Large intestine (tissue), 3 donors: ENCODE measurements at regions not wholly inside any gene's neighbourhood (a gene's known extent, or its start where the extent isn't known, plus 50 kb on each side); places are given as distances from the start of the nearest gene placed in this dataset.

Source experiments
- DNase-seq, 2 donors: peaks; one replicate each; pipeline versions ENCODE4 v3.0.0 to v3.0.0-alpha.2; 2013
- H3K27ac ChIP-seq: one replicate; pipeline ENCODE4 v1.5.1; 2013; ENCODE audit warnings: low read length
- H3K27me3 ChIP-seq: 2 replicates; pipeline ENCODE4 v1.6.1; 2013; ENCODE audit warnings: low read length; ENCODE audit not compliant: control insufficient read depth, insufficient read depth
- H3K36me3 ChIP-seq: 2 replicates; pipeline ENCODE4 v1.6.1; 2013; ENCODE audit warnings: low read length; ENCODE audit not compliant: control insufficient read depth, insufficient read depth
- H3K4me1 ChIP-seq: one replicate; pipeline ENCODE4 v1.6.1; 2013; ENCODE audit warnings: low read length; ENCODE audit not compliant: control insufficient read depth, insufficient read depth
- H3K4me3 ChIP-seq: one replicate; pipeline ENCODE4 v1.5.1; 2013; ENCODE audit warnings: low read length
- H3K9me3 ChIP-seq: one replicate; pipeline ENCODE4 v1.6.1; 2013; ENCODE audit warnings: mild to moderate bottlenecking, low read depth, low read length, moderate library complexity; ENCODE audit not compliant: control insufficient read depth
- WGBS: methylation state at CpG from one replicate; pipeline ENCODE4 v1.1.5; 2013; ENCODE audit warnings: low lambda C conversion rate; ENCODE audit not compliant: insufficient coverage; 5-methylcytosine and 5-hydroxymethylcytosine counted together

DNA sequence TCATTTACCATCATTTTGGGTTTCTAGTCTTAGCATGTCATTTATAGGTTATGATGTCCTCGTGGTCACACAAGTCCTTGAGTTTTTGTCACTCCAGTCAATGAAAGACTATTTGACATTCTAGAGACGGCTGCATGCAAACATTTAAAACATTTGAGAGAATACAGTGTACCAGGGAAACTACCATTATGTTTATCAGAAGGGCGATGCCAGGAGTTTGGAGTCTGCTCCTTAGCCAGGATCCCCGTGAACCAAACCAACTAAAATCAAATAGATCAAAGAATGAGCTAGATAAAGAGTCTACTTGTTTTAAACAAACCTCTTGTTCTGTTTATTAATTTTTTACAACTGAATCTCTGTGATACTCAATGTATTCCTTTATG lies 122.6 kb downstream of the OLIG3 start:
- no peaks in the 10 kb centered on the region for H3K4me1 ChIP-seq
- no peak overlapping the region for H3K27ac ChIP-seq
- H3K4me3 ChIP-seq = no peak overlapping the region
- H3K27me3 ChIP-seq = no peaks in the 10 kb centered on the region
- H3K9me3 ChIP-seq = no peaks in the 10 kb centered on the region
- no peaks in the 10 kb centered on the region for H3K36me3 ChIP-seq
- 90% methylated on average over 2 of the region's 4 CpGs for WGBS
- DNase-seq = no peak

DNA sequence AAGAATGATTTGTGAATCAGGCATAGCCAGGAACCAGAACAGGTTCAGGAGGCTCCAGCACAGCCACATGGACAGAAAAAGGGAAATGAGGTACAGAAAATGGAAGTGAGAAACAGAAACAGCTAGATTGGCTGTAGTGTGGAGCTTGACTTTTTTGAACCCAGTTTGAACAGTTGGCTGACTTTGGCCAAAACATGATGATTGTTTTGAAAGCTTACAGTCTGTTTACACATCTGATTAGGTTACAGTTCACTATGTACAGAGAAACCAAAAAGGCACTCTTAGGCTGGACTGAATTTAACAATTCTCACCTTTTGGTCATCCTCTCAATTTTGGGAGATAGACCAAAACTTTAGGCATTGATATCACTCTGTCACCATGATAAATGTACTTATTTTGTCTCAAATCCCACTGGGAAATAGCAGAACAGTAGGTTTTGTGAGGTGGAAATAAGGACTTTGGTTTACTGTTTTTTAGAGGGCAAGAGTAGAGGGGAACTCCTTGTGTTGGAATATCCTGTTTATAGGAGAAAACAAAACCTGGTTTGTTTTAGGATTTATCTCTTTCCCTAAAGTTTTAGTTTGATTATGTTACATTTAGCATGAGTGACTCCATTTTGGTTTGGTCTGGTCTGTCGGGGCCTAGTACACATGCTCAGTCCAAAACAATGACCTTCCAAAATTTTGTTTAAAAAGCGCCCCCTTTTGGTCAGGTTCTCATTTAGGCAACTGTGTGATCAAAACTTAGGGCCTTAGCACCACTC lies 123.1 kb downstream of the OLIG3 start:
- Histone ChIP-seq H3K27me3 (no peaks in the 10 kb centered on the region), H3K36me3 (no peaks in the 10 kb centered on the region), H3K9me3 (no peaks in the 10 kb centered on the region), H3K4me1 (no peaks in the 10 kb centered on the region), H3K27ac (no peak overlapping the region), H3K4me3 (no peak overlapping the region)
- no peak for DNase-seq
- WGBS = no CpG with 5 or more reads among the region's 2 CpGs

DNA sequence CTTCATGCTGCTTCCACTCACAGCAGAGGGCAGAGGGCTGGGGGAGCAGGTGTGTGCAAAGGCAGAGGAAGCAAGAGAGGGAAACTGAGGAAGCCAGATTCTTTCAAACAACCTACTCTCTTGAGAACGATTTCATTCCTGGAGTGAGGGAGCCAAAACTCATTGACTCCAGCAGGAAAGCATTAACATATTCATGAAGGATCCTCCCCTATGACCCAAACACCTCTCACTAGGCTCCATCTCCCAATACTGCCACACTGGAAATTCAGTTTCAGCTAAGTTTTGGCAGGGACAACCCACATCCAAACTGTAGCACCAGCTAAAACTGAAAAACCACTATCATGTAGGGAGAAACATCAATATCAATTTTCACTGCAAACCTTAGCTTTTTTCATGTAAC lies 125.1 kb downstream of the OLIG3 start:
- no peaks in the 10 kb centered on the region for H3K9me3 ChIP-seq
- DNase-seq = no peak
- H3K4me1 ChIP-seq = no peaks in the 10 kb centered on the region
- H3K27me3 ChIP-seq = no peaks in the 10 kb centered on the region
- H3K27ac ChIP-seq = no peak overlapping the region
- whole genome bisulfite sequencing = no CpG with 5 or more reads among the region's 1 CpG
- no peak overlapping the region for H3K4me3 ChIP-seq
- H3K36me3 ChIP-seq = no peaks in the 10 kb centered on the region

DNA sequence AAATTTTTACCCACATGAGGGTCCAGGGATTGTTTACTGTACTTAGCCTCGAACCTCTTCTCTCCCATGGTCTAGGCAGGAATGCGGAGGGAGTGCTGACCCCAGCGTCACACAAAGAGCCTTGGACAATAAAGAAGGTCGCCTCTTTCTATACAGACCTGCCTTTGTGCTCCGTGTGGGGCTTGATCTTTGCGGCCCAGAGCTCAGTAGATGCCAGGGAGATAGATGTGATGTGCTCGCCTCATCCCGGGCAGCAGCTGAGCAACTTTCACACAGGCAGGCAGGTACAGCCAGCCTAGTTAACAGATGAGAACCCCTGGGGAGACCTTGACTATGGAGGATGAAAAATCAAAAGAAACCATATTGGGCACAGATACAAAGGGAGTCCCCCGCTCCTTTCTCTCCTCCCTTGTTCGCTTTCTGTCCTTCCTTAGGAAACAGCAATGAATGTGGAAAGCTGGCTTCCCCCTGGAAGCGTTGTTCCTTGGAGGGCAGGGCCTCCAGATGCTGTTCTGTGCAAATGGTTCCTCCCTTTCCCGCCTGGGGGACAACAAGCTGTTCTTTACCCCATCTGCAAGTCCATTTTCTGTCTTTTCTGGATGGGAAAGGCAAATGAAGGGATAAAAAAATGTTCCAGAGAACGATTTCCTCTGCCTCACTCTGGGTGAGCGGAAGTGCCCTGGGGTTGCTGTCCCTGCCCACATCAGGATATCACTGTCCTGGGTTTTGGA lies 128.3 kb downstream of the OLIG3 start:
- Histone ChIP-seq H3K4me3 (no peak overlapping the region), H3K27me3 (no peaks in the 10 kb centered on the region), H3K9me3 (no peaks in the 10 kb centered on the region), H3K27ac (no peak overlapping the region), H3K4me1 (no peaks in the 10 kb centered on the region), H3K36me3 (no peaks in the 10 kb centered on the region)
- WGBS = 100% methylated on average over 1 of the region's 14 CpGs
- DNase-seq = no peak

DNA sequence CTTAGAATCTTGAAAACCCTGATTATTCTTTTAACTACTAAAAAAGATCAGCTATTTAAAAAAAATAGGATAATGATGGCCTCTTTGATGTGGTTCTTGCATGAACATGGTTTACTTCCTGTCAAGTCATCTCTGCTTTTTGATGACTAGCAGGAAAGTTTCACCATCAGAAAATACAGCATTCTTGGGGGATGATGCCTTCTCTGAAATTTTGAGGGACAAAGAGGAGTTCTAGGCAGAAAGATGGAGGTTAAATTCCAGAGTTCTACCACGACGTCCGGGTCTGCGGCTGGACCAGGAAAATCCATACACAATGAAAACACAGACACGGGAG lies 130.4 kb downstream of the OLIG3 start:
- no peaks in the 10 kb centered on the region for H3K4me1 ChIP-seq
- no peak for DNase-seq
- no CpG with 5 or more reads among the region's 5 CpGs for WGBS

DNA sequence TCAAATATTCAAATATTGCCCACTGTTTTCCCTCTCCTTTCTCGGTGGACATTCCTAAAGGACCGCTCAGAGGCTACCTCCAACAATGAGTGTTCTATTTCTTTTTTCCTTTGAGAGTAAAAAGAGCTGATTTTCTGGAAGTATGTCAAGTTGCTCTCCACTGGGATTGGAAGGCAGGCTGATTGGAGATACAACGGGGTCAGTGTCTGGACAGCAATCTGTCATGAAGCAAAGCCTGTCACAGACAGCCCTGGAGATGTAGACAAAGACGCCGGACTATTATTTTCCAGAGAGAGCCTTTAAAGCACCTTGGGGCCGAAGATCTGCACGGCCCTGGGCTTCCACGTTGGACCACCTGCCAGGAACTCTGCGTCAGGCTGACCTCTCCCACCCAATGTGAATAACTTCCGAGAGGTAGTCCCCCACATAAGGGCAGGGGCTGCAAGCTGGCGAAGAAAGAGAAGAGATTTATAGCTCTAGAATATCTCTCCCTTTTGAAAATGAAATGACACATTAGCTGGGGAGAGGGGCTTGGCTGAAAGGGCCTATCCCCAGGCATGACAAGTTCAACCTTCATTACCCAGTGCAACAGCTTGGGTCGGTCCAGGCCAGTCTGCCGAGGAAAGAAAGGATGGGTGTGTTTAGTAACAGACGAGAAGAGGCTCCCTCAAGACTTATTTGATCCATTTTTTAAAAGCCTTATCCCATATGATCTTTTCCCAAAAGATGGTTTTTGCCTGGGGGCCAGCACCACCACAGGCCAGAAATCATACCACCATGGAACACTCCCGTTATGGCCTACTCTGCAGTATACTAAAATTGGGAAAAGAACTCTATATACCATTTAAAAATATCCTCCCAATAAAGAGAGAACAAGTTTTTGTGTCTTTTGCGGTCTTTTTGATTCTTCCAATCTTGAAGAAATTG lies 131.1 kb downstream of the OLIG3 start:
- no peak overlapping the region for H3K27ac ChIP-seq
- DNase-seq = no peak
- no peaks in the 10 kb centered on the region for H3K36me3 ChIP-seq
- 94% methylated on average over 2 of the region's 16 CpGs for WGBS
- no peaks in the 10 kb centered on the region for H3K9me3 ChIP-seq
- H3K4me3 ChIP-seq = no peak overlapping the region
- H3K27me3 ChIP-seq = no peaks in the 10 kb centered on the region
- H3K4me1 ChIP-seq = peaks cover 2% of the 10 kb centered on the region

More for the DNA sequence above, 130.4 kb downstream of the OLIG3 start:
- Histone ChIP-seq H3K36me3 (no peaks in the 10 kb centered on the region), H3K4me3 (no peak overlapping the region), H3K27ac (no peak overlapping the region), H3K27me3 (no peaks in the 10 kb centered on the region), H3K9me3 (no peaks in the 10 kb centered on the region)

DNA sequence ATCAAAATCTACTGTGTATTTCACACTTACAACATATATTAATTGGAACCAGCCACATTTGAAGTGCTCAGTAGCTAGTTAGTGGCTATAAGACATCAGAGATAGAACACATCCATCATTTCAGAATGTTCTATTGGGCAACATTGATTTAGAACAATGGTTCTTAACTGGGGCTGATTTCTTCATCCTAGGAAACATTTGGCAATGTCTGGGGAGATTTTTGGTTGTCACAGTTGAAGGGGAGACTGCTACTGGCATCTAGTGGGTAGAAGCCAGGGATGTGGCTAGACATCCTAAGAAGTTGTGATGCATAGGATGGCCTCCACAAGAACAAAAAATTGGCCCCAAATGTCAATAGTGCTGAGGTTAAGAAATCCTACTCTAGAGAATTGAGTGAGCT lies 132.5 kb downstream of the OLIG3 start:
- no peak for DNase-seq
- no peaks in the 10 kb centered on the region for H3K9me3 ChIP-seq
- H3K27ac ChIP-seq = no peak overlapping the region
- peaks cover 9% of the 10 kb centered on the region for H3K4me1 ChIP-seq
- no peak overlapping the region for H3K4me3 ChIP-seq
- H3K27me3 ChIP-seq = no peaks in the 10 kb centered on the region
- no peaks in the 10 kb centered on the region for H3K36me3 ChIP-seq

DNA sequence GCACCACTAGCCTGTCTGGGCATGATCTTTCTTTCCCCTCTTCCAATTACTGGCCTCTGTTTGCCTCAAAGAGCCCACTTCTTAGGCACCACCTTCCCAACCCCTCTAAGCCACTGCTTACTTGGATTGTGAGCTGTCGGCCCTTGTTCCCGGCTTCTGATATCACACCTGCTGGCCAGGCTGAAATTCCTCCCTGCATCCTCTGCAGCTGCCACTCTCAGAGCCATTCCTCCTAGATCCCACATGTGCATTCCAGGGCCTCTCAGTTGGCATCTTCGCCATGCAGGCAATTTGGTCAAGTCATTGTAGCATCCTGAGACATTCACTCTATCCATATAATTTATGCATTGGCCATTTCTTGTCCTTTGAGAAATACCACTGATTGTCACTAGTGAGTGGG lies 135.9 kb downstream of the OLIG3 start:
- H3K27ac ChIP-seq = peak overlapping the region; percentile 18
- H3K4me3 ChIP-seq = no peak overlapping the region
- peaks cover 18% of the 10 kb centered on the region for H3K4me1 ChIP-seq

DNA sequence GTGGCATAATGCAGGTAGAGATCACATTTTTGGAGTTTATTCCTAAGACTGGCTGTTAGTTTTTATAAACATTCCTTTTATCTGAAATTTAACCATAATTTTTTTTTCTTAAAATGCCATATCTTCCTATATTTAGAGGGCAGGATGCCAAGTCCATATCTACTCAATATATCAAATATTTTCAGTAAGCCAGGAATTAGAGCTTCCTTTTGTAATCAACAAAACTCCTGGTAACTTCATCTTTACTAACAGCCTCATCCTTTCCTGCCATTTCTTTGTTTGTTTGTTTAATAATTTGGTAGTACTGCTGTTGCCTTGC lies 136.3 kb downstream of the OLIG3 start:
- Histone ChIP-seq H3K27me3 (no peaks in the 10 kb centered on the region), H3K27ac (peak overlapping the region; percentile 18), H3K4me3 (no peak overlapping the region), H3K36me3 (no peaks in the 10 kb centered on the region), H3K9me3 (no peaks in the 10 kb centered on the region), H3K4me1 (peaks cover 22% of the 10 kb centered on the region)
- DNase-seq = no peak

More for the DNA sequence above, 135.9 kb downstream of the OLIG3 start:
- H3K9me3 ChIP-seq = no peaks in the 10 kb centered on the region
- no peaks in the 10 kb centered on the region for H3K27me3 ChIP-seq
- H3K36me3 ChIP-seq = no peaks in the 10 kb centered on the region
- DNase-seq = peak in 1 of 2 donors; percentile 29
- WGBS = 60% methylated on average over 1 of the region's 3 CpGs

DNA sequence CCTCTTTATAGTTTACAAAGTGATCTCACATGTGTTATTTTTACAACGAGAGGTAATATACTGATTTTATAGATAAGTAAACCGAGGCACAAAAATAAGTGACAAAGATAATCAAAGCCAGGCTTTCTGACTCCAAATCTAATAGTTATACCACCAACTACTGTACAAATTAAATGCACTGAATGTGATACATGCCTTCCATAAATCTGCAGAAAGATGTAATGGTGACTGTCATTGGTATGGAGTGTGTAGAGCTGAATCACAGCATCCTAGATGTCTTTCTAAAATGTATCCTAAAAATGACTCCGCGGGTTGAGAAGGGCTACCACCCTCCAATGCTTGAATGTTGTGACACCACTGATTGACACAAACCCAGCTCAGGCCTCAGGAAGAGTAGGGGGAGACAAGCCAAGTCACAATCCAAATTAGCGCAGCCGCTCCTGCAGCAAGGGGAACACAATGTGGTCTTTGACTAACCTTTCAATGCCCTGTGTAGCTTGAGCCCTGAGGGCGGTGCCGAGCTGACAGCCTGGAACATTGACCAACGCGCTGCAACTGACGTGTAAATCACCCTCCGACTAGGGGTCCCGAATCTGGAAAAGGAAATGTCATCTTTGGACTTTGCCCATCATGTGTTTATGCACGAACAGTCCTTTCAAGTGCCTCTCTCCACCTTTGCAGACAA lies 136.8 kb downstream of the OLIG3 start:
- peak; percentile 80 to 92 for DNase-seq
- H3K27me3 ChIP-seq = no peaks in the 10 kb centered on the region
- 20% methylated on average over 3 of the region's 14 CpGs for WGBS
- no peak overlapping the region for H3K4me3 ChIP-seq
- peak overlapping the region; percentile 18 for H3K27ac ChIP-seq
- H3K9me3 ChIP-seq = no peaks in the 10 kb centered on the region
- H3K4me1 ChIP-seq = peaks cover 26% of the 10 kb centered on the region
- no peaks in the 10 kb centered on the region for H3K36me3 ChIP-seq
